Stimulated activated CD4-positive, alpha-beta T cell treated with anti-CD3 and anti-CD28 coated beads, Interleukin-4, amount 100 ng/mL, for 1 hour (primary cell): ENCODE measurements at regions not wholly inside any gene's neighbourhood (a gene's known extent, or its start where the extent isn't known, plus 50 kb on each side); places are given as distances from the start of the nearest gene placed in this dataset.
A peak's percentile ranks its signal among the peaks of the same experiment; 100 is the strongest.

Source experiments
- DNase-seq: peaks from one replicate; pipeline ENCODE4 v3.0.0-alpha.2; 2020

- no peak for DNase-seq
These were observed 227.4 kb downstream of the MAN2A1 start for GRCh38 chr5:109917154-109917546.

GRCh38 chr5:109917966-109918365, 228.2 kb downstream of the MAN2A1 start:
- DNase-seq: no peak

DNA sequence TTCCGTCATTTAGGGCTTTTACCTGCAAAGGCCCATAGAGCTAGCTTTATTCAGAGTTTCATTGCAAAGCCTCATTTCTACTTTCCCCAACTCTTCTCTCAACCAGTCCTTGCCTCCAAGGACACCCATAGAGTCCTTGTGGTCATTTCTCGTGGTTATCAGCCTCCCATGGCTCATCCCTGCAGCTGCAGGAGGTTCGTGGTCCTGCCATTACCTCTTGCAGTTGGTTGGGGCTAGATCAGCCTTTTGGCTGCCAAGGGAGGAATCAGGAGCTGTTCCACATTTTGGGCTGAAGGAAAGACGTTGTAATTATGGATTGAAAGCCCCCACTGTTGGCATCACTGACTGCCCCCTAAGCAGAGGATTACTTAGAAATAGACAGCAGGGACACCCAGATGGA, 231.0 kb downstream of the MAN2A1 start:
- no peak for DNase-seq

DNA sequence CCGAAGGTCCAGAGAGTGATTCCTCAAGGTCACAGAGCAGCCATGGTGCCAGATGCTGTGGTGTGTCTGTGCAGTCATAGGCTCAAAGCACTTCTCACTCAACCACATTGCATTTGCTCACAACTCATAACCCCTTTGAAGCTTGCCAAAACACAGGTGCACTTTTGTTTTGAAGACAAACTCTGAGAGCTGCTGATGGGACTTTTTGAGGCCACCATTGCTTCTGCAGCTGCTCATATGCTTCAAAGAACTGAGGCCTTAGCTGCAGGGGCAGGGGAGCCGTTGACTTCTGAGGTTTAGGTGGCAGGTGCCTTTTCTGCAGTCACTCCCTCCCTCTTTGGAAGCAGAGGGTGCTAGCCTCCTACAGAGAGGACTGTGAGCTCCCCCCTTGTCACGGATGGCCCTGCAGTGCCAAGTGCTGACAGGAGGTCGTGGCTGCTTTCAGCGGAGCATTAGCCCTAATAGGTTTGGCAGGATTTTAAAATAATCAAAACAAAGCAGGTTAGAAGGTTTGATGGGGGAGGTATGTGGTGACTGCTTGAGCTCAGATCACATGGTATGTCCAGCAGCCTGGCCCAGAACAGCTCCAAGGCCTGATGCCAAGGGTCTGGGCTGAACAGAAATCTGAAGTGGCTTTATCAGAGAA, 232.1 kb downstream of the MAN2A1 start:
- peak; percentile 19 for DNase-seq

DNA sequence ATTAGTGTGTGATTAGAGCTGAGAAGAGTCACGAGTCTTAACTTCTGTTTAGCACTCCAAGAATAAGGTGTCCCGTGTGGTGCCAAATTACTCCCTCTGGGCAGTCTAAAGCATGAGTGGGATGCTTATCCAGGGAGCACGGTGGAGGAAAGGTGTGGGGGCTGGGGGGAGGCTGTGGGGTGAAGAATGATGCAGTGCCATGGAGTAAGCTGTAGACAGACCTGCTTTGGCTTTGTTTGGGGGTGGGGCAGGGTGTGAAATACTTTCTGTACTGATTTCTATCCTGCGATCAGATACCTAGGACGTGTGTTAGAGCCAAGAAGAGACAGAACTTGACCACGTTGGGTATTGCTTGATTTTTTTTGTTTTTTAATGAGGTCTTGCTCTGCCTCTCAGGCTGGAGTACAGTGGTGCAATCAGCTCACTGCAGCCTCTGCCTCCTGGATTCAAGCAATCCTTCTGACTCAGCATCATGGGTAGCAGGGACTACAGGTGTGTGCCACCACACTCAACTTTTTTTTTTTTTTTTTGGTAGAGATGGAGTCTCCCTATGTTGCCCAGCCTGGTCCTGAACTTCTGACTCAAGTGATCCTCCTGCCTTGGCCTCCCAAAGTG, 232.8 kb downstream of the MAN2A1 start:
- no peak for DNase-seq

DNA sequence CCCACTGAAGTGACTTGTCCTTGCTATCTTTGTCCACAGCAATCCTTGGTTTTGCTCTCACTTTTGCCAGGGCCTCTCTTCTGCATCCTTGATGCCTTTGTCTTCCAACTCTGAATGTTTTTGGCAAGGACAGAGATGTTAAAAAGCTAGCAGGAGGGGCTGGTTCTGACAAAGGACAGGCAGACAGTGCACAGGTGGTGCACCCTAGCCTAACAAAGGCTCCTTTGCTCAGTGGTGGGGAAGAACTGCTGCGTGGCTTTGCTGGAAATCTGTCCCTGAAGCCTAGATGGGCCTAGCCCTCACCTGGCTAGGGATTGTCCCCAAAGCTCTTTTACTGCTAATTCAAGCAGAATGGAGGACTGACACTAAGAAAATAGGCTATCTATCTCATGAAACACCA, 233.5 kb downstream of the MAN2A1 start:
- DNase-seq: no peak

- DNase-seq: no peak
These were observed 234.7 kb downstream of the MAN2A1 start for GRCh38 chr5:109924237-109925107.

DNA sequence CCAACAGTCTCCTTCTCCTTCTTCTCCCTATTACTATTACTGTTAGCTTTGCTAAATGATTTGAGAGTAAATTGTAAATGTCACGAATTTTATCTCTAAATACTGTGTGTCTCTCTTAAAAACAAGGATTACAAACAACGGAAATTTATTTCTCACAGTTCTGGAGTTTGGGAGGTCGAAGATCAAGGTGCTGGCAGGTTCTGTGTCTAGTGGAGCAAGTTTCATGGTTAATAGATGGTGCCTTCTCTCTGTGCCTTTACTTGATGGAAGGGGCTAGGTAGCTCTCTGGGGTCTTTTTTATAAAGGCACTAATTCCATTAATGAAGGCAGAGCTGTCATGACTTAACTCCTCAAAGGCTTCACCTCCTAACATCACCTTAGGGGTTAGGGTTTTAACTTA, 237.9 kb downstream of the MAN2A1 start:
- no peak for DNase-seq

GRCh38 chr5:109928046-109928445, 238.3 kb downstream of the MAN2A1 start:
- DNase-seq: no peak

GRCh38 chr5:109928811-109929210, 239.1 kb downstream of the MAN2A1 start:
- no peak for DNase-seq

GRCh38 chr5:109929376-109929775, 239.6 kb downstream of the MAN2A1 start:
- no peak for DNase-seq

GRCh38 chr5:109929911-109930310, 240.2 kb downstream of the MAN2A1 start:
- no peak for DNase-seq

GRCh38 chr5:109931049-109931780, 241.5 kb downstream of the MAN2A1 start:
- no peak for DNase-seq

- no peak for DNase-seq
These were observed 246.2 kb downstream of the MAN2A1 start for GRCh38 chr5:109935833-109936490.

DNA sequence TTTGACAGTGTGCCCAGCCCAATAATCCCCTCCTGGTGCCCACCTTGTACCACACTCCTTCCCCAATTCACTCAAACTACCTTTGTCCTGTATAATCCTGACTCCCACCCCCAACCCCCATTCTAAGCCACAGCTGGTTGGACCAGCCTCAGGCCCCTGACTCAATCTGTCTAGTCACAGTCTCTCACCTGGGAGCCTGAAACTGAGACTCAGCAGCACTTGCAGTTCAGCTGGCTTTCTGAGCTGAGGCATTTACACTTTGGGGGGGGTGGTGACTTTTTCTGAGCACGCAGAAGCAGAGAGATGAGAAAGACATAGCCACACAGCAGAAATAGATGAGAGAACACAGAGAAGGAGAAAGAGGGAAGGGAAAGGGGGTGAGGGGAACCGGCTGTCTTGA, 247.3 kb downstream of the MAN2A1 start:
- peak; percentile 22 for DNase-seq

GRCh38 chr5:109937951-109938350, 248.2 kb downstream of the MAN2A1 start:
- no peak for DNase-seq

DNA sequence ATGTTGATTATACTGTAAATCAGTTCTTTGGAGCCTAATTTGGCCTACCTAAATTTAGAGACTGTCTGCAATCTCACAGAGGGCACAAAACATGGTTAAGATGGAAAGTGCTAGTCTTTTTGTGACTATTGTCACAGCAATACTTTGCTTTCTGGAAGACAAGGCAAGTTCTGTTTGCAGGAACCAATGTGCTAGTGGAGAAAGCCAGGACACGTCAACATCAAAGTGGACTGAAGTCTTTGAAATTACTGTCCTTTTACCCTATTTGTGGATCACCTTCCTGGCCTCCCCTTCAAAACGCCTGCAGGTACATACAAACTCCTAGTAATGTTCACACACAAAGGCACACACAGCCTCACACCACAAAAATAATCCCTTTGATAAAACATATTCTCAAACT, 248.7 kb downstream of the MAN2A1 start:
- no peak for DNase-seq

DNA sequence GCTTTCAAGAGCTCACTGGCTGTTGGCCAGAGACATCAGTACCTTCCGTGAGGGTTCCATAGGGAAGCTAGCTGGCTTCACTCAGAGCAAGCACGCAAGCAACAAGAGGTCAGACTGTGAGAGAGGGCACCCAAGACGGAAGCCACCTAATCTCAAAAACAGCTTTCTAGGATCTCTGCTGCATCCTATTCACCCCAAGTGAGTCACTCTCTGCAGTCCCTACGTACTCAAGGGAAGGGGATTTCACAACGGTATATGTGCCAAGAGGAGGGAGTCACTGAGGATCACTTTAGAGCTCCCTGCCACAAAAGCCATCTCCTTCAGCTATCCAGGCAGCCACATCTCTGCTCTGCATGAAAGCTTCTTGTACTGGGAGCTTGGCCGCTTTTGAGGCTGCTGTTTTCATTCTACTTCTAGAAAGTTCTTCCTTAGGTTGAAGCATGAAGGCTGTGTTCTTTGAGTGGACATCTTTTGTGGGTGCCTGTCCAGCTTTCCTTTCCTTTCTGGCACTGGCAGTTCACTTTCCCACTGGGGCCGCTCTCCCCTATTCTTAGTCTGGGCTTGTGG, 249.5 kb downstream of the MAN2A1 start:
- DNase-seq: no peak

DNA sequence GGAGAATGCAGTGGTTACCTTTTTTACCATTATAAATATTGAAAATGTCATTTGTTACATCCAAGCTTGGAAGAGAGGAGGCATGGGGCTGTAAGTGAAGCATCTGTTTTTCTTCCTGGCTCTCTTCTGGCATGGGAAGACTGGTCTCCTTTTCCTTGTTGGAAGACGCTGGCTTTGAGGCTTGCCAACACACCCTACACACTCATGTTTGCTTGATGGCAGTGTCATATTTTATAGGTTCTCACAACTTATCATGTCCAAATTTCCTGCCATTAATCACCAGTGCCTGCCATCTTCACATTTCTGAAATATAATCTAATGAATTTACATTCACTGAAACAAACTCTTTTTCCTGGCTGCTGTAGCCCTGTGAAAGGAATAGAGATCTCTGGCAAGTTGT, 252.9 kb downstream of the MAN2A1 start:
- DNase-seq: no peak

- no peak for DNase-seq
These were observed 254.0 kb downstream of the MAN2A1 start for GRCh38 chr5:109943701-109944235.

GRCh38 chr5:109944461-109944860, 254.7 kb downstream of the MAN2A1 start:
- no peak for DNase-seq

GRCh38 chr5:109945097-109945678, 255.5 kb downstream of the MAN2A1 start:
- DNase-seq: no peak
